ENCODE measurements at regions not wholly inside any gene's neighbourhood (a gene's known extent, or its start where the extent isn't known, plus 50 kb on each side); places are given as distances from the start of the nearest gene placed in this dataset.
"Not testable (repeated sequence)": the region's sequence is repeated elsewhere in the genome, so short reads cannot be mapped to it uniquely, and the experiment has no call there.

- no peak for DNase-seq (ENCODE audit: low spot score)
These were observed 136.1 kb downstream of the DISP1 start for GRCh38 chr1:222950892-222951291.

- no peak for DNase-seq (ENCODE audit: low spot score)
These were observed 138.7 kb downstream of the DISP1 start for GRCh38 chr1:222953585-222953984.

- DNase-seq (ENCODE audit: low spot score), result no peak
These were observed 141.1 kb downstream of the DISP1 start for GRCh38 chr1:222955964-222956363.

- no peak for DNase-seq (ENCODE audit: low spot score)
These were observed 141.8 kb downstream of the DISP1 start for GRCh38 chr1:222956601-222957000.

- DNase-seq (ENCODE audit: low spot score), result no peak
These were observed 152.8 kb downstream of the DISP1 start for GRCh38 chr1:222967466-222968240.

GRCh38 chr1:222970040-222970439 is 155.2 kb downstream of the DISP1 start:
- no peak for DNase-seq (ENCODE audit: low spot score)

GRCh38 chr1:222970711-222971110 is 155.9 kb downstream of the DISP1 start:
- DNase-seq (ENCODE audit: low spot score), result no peak

- no peak for DNase-seq (ENCODE audit: low spot score)
These were observed 156.3 kb downstream of the DISP1 start for GRCh38 chr1:222971146-222971545.

- DNase-seq (ENCODE audit: low spot score), result no peak
These were observed 158.7 kb downstream of the DISP1 start for GRCh38 chr1:222973561-222973960.

GRCh38 chr1:222974496-222974895 is 159.7 kb downstream of the DISP1 start:
- peak; percentile 53 for DNase-seq (ENCODE audit: low spot score)

GRCh38 chr1:222975472-222976122 is 160.8 kb downstream of the DISP1 start:
- DNase-seq (ENCODE audit: low spot score), result no peak

- no peak for DNase-seq (ENCODE audit: low spot score)
These were observed 161.6 kb downstream of the DISP1 start for GRCh38 chr1:222976453-222976852.

GRCh38 chr1:222977294-222977693 is 162.5 kb downstream of the DISP1 start:
- DNase-seq (ENCODE audit: low spot score), result not testable (repeated sequence)

- no peak for DNase-seq (ENCODE audit: low spot score)
These were observed 163.5 kb downstream of the TLR5 start for GRCh38 chr1:222979561-222979960.

GRCh38 chr1:222987674-222988076 is 155.4 kb downstream of the TLR5 start:
- DNase-seq (ENCODE audit: low spot score), result no peak

- no peak for DNase-seq (ENCODE audit: low spot score)
These were observed 153.6 kb downstream of the TLR5 start for GRCh38 chr1:222989443-222989842.

- DNase-seq (ENCODE audit: low spot score), result no peak
These were observed 151.9 kb downstream of the TLR5 start for GRCh38 chr1:222991177-222991576.

- no peak for DNase-seq (ENCODE audit: low spot score)
These were observed 151.1 kb downstream of the TLR5 start for GRCh38 chr1:222991908-222992307.

GRCh38 chr1:222994511-222995235 is 148.4 kb downstream of the TLR5 start:
- DNase-seq (ENCODE audit: low spot score), result peak; percentile 53

GRCh38 chr1:222995236-222995580 is 147.8 kb downstream of the TLR5 start:
- DNase-seq (ENCODE audit: low spot score), result no peak

GRCh38 chr1:222995620-222996309 is 147.3 kb downstream of the TLR5 start:
- no peak for DNase-seq (ENCODE audit: low spot score)

- no peak for DNase-seq (ENCODE audit: low spot score)
These were observed 146.6 kb downstream of the TLR5 start for GRCh38 chr1:222996310-222996975.

Data from kidney capillary endothelial cell (primary cell).